ENCODE measurements at regions not wholly inside any gene's neighbourhood (a gene's known extent, or its start where the extent isn't known, plus 50 kb on each side); places are given as distances from the start of the nearest gene placed in this dataset.

GRCh38 chr10:125407557-125407956 is 247.2 kb upstream of the CTBP2 start:
- TF ChIP-seq POLR2AphosphoS5 (IDR thresholded peaks at IDR 0.05; ENCODE audit: borderline replicate concordance, low read depth, low read length) (no peak), EZH2 (IDR thresholded peaks at IDR 0.05) (no peak), FOXP2 (optimal IDR thresholded peaks at IDR 0.05; ENCODE audit: control extremely low read depth, extremely low read length, insufficient read depth) (no peak)

All from SK-N-MC (cell line).